ENCODE measurements at regions not wholly inside any gene's neighbourhood (a gene's known extent, or its start where the extent isn't known, plus 50 kb on each side); places are given as distances from the start of the nearest gene placed in this dataset.

GRCh38 chr9:96067004-96067403, 191.5 kb downstream of the ERCC6L2 start:
- TF ChIP-seq CTCF (IDR thresholded peaks at IDR 0.05; ENCODE audit: low read depth, low read length, poor library complexity, severe bottlenecking) (no peak), EZH2phosphoT487 (IDR thresholded peaks at IDR 0.05; ENCODE audit: borderline replicate concordance, low read length) (no peak)

Data from DOHH2 (cell line).